Germinal center (tissue), 1 donor: ENCODE measurements at regions not wholly inside any gene's neighbourhood (a gene's known extent, or its start where the extent isn't known, plus 50 kb on each side); places are given as distances from the start of the nearest gene placed in this dataset.

ENCODE experiments used
- DNase-seq: peaks from one replicate; pipeline ENCODE4 v3.0.0; 2012; ENCODE audit warnings: mixed read lengths, low spot score

DNA sequence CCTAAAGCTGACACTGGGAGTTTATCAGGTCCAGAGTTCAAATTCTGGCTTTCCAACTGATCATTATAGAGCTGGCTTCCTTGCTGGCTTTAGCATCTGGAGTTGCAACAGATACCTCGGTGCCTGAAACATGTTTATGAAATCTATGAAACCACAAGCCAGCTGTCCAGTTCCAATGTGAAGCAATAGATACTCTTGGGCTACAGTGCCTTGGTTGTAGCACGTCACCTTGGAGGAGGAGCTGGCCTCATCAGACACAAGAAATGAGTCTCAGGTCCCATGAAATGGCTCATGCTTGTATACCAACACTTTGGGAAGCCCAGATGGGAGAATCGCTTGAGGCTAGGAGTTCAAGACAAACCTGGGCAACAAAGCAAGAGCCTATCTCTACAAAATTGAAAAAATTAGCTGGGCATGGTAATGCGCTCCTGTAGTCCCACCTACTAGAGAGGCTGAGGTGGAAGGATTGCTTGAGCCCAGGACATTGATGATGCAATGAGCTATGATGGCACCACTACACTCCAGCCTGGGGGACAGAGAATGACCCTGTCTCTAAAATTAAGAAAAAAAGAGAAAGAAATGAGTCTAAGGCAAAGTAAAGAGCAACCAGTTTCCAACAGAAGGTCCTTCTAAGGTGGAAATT, 132.5 kb upstream of the ZNF648 start:
- DNase-seq, result no peak

DNA sequence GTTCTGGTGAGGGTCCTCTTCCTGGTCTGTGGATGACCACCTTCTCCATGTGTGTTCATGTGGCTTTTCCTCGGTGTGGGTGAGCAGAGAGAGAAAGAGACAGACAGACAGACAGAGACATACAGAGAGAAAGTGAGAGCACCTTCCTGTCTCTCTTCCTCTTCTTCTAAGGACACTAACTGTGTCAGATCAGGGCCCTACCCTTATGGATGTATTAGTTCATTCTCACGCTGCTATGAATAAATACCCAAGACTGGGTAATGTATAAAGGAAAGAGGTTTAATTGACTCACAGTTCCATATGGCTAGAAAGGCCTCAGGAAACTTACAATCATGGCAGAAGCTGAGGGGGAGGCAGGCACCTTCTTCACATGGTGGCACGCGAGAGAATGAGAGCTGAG, 131.5 kb upstream of the ZNF648 start:
- DNase-seq, result no peak

DNA sequence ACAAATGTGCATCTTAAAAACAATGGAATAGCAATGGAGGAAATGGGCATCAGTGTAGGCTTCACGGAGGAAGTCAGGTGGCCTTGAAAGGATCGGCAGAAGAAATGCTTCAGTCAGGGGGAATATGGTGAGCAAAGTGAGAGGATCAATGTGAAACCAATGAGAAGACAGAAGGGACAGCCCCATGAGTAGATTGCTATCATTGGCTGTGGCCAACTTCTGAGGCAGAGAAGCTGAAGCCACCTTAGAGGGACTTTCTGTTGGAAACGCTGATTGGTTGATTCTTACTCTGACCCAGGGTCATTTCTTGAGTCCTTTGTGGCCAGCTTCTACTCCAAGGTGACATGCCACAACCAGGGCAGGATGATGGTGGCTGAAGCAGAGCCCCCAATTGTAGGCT, 130.7 kb upstream of the ZNF648 start:
- no peak for DNase-seq

DNA sequence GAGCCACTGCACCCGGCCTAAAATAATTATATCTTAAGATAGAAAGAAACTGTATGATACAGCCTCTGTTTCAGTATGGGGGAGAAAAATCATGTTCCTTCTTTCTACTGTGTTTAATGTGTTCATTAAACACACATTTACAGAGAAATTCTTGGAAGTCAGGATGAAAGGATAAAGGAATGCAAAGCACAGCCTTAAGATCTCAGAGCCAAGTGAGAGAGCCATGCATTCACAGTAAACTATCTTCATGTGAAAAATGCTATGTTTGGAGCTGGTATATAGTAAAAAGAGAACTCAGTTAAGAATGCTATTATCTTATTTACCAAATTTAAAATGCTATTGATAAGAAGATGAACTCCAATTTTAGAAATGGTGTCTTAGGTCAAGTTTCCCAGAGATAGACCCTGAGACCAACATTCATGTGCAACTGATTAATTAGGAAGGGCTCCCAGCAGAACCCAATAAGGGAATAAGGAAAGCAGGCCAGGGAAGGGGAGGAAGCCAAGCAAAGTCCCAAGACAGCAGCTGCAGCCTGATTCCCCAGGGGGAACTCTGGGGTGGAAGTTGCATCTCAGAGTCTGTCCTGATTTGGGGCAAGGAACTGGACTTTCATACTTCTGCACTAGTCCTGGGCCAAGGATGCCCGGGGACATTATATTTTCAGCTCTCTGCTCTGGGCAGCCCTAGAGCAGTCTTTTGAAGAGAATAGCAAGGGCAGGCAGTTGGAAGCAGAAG, 130.0 kb upstream of the ZNF648 start:
- no peak for DNase-seq

DNA sequence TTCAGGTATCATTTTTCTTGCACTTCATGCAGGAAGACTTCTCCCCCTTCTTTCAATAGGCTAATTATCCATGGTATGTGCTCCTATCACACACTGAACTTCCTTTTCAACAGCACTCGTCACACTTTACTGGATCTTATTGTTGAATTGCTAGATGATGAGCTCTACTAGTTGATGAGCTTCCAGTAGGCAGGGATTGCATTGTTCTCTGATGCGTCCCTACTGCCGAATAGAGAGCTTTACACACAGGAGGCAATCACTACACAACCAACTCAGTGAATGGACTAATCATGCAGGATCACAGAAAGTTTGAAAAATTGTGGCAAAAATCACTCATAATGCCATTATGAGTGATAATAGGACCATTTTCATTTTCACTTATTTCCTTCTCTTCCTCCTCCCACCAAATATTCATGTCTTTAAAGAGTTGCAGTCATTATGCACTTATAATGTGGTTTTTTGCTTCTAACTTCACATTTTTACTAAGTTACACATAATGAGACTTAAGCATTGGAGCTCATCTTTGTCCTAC, 128.1 kb upstream of the ZNF648 start:
- no peak for DNase-seq

DNA sequence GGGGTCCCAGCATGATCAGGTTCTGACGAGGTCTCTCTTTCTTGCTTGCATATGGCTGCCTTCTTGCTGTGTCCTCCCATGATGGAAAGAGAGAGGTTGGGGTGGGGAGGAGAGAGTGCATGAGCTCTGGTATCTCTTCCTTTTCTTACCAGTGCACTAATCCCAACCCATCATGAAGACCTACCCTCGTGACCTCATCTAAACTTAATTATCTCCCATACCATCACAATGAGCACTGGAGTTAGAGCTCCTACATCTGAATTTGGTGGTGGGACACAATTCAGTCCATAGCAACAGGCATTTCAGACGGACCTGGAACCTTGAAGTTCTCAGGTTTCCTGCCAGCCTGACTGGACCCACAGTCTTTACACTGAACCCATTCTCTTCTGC, 125.2 kb upstream of the ZNF648 start:
- no peak for DNase-seq

DNA sequence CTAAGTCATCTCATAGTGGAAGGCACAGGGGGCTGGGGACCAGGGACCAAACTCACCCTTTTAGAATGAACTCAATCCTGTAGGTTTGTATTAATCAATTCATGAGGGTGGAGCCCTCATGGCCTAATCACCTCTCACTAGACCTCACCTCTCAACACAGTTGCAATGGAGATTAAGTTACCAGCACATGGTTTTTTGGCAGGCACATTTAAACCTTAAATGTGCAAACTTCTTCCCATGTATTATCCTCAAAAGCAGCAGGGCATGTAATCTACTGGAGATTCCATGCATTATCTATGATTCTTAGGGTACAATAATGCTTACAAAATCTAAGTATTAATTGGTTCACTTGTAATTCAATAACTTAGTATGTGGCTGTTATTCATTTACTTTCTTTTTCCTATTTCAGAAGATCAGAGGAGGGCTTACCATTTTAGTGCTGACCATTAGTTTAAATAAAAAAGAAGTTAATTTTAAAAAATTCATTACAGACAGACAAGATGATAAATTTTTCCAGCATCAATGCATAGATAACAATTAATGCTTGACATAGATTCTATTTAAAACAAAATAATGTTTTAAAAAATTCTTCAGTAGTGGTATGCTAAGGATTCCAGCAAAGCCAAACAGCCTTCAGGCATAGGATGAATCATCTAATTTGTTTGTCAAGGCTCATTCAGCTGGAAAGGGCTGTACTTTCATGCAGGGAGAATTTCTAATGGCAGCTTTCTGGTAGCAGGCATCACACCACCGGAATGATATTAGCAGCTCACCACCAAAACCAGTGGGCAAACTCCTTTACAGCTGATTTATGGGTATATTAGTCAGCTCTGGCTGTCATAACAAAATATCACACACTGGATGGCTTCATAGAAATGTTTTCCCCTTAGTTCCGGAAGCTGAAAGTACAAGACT, 124.6 kb upstream of the ZNF648 start:
- DNase-seq, result no peak

DNA sequence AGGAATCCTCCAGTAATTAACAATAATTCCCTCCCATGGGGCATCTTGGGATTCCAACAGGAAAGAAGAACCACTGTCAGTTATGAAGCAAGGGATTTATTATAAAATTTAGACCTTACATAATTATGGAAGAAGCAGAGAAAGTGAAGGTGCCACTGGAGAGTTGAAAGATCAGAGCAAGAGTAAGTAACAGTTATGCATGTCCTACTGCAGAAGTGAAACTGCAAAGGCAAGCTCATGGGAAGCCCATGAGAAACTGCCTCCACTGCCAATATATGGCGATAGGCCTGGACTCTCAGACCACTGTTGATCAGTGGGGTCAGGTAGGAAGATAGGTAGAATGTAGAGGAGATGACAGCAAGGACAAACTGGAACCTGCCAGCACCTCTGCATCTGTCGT, 123.6 kb upstream of the ZNF648 start:
- DNase-seq, result no peak

DNA sequence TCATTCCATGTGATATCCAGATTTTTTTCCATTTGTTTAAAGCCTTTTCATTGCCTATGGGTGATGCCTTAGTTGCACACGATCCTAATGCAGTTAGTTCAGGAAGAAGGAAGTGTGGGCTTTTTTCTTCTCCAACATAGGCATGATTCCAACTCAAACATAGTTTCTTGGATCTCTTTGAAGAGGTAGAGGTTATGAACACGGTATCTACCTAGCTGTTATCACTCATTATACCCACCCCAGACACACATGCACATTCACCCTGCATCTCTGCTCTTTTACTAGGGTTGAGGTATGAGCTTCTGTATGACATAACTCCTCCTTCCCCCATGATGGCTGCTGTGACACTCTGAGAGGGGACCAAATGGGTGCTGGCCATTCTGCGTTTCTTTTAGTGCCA, 122.1 kb upstream of the ZNF648 start:
- no peak for DNase-seq

DNA sequence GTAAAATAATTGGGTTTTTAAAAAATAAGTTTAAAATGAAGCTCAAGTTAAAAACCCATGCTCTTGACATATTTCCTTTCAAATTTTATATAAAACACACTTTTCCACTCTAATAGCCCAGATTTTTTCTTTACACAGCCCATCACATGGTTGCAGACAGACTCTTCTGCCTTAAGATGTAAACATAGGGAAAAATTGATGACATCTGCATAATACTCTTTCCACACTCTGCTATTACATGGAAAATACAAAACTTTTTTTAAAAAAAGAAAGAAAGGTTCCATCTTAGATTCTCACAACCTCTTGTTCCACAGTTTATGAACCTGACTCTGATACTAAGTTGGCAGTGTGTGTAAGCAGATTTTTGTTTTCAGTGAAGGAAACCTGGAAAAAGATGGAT, 120.8 kb upstream of the ZNF648 start:
- no peak for DNase-seq

DNA sequence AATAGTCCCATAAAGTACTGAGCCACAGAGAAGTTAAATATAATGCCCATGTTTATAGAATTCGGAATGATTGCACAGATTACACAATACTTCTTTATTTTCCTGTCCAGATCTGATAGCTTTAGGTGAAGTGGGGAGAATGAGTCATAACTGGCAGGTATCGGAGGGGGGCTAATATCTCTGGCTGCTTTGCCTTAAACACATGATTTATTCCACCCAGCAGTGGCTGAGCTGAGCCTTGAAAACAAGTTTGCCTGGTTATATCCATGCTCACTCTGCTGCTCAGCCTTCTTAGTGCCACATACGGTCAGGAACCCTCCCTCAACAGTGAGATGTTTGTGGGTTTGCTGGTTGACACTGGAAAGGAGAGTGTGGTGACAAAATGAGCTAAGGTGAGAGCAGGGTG, 119.7 kb upstream of the ZNF648 start:
- no peak for DNase-seq

DNA sequence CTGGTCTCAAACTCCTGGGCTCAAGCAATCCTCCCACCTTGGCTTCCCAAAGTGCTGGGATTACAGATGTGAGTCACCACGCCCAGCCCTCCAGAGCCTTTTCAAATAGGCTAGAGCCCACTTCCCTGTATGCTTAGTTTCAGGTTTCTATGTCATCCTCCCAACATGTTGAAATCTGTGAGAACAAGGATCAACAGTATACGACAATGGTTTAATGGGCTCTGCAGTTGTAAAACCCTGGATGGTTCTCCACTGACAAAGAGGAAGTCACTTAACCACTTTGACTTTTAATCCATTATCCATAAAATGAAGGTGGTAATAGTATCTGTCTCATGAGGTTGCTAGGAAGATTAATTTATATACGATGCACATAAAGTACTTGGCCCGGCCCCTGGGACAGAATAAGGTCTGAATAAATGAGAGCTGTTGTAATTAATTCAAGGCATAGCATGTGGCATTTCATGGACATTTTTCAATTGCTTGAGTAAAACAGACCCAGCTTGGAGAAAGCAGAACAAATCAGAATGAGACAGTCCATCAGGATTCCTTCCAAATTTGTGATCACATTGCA, 113.9 kb upstream of the ZNF648 start:
- DNase-seq, result no peak

DNA sequence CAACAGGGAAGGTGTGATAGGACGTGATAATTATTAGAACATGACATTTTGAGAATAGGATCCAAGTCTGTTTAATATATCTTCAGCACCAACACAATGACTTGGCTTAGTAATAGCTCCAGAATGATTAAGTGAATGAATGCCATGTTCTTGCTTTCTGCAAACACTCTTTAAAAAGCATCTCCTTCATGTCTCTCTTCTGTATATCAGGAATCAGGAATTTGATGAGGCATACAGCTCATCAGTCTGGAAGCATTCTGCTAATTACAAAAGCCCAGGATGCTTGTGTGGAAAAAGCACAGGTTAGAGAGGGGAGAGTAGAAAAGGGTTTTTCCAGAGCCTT, 113.0 kb upstream of the ZNF648 start:
- no peak for DNase-seq

DNA sequence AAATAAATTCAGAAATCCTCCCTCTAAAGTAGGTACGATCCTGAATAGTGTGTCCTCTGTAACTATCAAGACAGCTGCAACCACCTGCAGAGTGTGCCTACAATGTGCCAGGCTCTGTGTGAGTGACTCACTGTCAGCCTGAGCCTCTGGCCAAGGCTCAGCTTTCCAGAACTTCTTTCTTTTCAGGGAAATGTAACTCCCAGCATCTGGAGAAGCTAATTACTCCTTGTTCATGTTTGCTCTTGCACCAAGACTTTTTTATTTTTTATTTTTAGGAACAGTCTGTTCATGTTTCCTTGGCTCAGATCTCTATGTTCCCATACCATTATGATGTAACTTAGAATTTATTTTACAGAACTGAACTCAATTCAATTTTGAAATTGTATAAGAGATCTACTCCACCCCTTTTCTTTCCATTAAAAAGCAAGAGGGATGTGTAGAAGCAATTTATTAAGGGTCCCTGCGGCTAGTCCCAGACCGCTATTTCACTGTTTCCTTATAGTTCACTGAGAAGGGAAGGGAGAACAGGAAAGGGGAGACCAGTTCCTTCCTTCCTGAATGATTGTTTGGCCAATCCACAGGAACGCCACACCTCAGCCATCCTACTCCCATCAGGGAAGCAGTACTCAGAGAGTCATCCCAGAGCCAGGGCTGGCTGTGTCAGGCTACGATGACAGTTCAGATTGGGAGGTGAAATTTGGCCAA, 112.4 kb upstream of the ZNF648 start:
- no peak for DNase-seq

DNA sequence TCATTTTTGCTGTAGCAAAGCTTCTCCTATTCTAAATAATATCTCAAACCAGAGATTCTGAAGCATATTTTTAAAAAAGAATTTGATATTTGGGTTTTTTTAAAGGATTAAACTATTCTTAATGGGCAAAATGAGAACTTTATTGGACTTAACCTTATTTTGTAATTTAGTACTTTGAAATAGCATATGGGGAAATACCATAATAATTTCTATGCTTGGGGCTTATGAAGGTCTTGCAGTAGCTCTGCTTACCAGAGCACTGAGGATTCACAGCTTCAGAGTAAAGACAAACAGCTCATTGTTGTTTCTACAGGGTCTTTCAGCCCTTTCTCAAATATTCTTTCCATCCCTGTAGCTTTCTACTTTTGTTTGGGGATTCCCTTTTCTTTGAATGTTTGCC, 111.2 kb upstream of the ZNF648 start:
- no peak for DNase-seq

DNA sequence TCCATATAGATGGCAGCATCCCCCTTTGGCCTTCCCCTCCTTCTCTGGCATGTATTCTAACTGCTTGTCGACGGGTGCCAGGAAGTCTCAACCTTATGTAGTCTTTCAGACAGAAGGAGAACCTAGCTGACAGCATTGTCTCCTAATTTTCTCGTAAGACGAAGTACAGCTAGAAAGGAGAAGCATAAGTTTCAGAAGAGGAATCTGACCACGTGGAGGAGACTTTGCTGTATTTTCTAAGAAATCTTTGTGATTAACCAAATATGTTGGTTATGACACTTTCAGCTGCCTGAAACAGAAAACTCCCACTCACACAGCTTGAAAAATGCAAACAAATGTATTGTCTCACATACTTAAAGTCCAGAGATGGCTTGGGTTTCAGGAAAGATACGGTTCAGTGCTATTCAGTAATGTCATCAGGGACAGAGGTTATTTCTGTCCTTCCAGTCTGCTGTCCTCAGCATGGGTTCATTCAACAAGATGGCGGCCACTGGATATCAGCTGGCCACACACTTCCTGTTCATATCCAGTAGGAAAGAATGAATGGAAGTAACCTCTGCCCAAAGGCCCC, 109.5 kb upstream of the ZNF648 start:
- no peak for DNase-seq

DNA sequence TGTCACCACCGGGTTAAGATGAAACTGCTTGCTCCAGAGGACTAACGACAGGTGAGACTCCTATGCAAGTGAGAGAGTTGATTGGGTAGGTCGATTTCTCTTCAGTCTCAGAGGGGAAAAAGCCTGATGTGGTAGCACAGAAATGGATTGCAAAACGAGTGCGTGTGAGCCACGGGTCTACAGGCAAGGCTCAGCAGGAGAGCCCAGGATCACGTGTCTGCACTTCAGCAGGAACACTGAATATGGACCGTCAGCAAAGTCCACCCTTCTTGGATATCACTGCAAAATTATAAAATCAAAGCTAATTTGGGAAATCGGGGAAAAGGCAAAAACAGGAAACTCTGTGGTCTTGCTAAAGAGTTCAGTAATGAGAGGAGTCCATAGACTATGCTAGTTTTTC, 107.7 kb upstream of the ZNF648 start:
- no peak for DNase-seq

DNA sequence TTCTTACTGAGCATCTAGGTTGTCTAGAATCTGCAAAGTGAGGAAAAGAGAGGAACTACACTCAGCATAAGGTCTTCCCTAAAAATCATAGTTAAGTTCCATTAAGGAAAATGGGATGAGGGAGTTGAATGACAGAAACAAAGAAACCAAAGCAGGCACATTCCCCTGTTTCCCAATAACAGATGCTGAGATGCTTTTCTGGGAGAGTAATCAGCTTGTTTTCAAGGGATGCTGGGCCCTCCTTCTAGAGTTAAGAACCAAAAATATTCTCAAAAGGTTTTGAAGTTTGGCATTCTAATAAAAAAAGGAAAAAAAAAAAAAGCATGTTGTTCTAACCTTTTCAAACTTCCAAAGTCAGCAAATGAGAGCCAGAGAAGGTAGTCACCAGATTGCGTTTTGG, 105.2 kb upstream of the ZNF648 start:
- no peak for DNase-seq

DNA sequence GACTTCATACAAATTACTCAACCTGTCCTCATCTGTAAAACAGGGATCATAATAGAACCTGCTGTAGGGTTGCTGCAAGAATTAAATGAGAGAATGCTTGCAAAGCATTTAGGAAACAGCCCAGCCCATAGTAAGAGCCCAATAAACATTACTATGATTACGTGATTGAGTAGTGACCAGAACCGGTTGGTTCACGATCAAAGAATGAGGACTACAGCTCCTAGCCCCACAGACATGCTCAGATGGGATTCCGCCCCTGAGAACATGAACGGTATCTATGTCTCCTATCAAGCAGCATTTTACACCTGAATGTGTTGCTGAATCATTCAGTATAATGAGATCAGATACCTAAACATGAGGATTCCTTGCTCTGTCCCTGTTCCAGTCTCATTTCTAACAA, 104.8 kb upstream of the ZNF648 start:
- no peak for DNase-seq

DNA sequence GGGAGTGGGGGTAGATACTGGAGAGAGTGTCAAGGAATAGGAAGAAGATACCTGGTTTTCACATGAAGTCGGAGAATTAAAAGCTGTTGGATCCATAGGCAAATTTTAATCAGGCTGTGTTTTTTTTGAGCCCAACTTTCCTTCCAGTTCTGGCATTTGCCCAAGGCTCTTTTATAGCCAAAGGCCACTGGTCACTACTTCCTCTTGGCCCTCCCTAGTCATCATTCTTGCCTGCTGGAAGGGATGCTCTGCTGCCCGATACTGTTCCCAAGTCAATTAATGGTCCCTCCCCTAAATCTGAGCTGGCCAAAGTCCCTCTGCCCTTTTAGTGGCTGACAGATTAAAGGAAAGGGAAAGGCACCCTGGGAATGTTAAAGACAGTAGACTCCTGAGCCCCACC, 102.8 kb upstream of the ZNF648 start:
- no peak for DNase-seq

DNA sequence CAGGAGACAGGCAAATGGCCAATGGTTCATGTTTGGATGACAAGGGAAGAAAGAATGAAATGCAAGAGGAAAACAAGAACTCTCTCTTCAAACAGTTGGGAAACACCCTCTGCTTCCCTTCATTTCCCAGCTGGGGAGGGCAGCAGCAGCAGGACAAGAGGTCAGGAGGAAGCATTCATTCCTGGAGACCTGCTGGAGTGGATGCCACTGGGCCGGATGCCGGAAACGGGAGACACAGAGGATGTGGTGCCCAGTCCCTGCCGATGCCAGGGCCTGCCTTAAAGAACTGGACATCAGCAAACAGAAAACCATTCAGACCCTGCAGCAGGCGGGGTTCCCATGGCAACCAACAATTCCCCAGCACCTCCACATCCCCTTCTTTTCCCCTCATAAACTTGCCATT, 102.3 kb upstream of the ZNF648 start:
- DNase-seq, result no peak

DNA sequence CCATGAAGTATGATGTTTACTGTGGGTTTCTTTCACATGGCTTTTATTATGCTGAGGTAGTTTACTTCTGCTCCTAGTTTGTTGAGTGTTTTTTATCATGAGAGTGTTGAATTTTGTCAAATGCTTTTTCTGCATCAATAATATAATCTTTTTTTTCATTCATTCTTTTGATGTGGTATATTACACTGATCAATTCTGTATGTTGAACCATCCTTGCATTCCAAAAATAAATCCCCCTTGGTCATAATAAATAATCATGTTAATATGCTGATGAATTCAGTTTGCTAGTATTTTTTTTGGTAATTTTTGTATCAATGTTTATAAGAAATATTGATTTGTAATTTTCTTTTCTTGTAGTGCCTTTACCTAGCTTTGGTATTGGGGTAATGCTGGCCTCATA, 97.9 kb upstream of the ZNF648 start:
- no peak for DNase-seq
